WERI-Rb-1 (cell line): ENCODE measurements at regions not wholly inside any gene's neighbourhood (a gene's known extent, or its start where the extent isn't known, plus 50 kb on each side); places are given as distances from the start of the nearest gene placed in this dataset.

ENCODE experiments used
- DNase-seq: peaks from one replicate; pipeline ENCODE4 v3.0.0-alpha.2; 2020
- H3K27ac ChIP-seq: fragments of 250-450 bp; sonication (Bioruptor Pico); 2 replicates; pipeline ENCODE4 v1.5.1; 2020; ENCODE audit warnings: mild to moderate bottlenecking, moderate library complexity
- H3K27me3 ChIP-seq: fragments of 250-450 bp; sonication (Bioruptor Pico); 2 replicates; pipeline ENCODE4 v1.5.1; 2021; ENCODE audit warnings: mild to moderate bottlenecking, low read depth, moderate library complexity; ENCODE audit not compliant: insufficient read depth, severe bottlenecking
- H3K36me3 ChIP-seq: fragments of 250-450 bp; sonication (Bioruptor Pico); 2 replicates; pipeline ENCODE4 v1.5.1; 2020; ENCODE audit warnings: mild to moderate bottlenecking, moderate library complexity
- H3K4me3 ChIP-seq: 2 replicates; pipeline ENCODE4 v1.5.1; 2011; ENCODE audit warnings: low read depth, mild to moderate bottlenecking, control low read depth, low read length
- H3K9me3 ChIP-seq: fragments of 250-450 bp; sonication (Bioruptor Pico); 2 replicates; pipeline ENCODE4 v1.5.1; 2021; ENCODE audit warnings: mild to moderate bottlenecking, moderate library complexity; ENCODE audit not compliant: severe bottlenecking
- CTCF ChIP-seq: IDR thresholded peaks from 2 replicates; pipeline ENCODE4 v1.5.1; 2011; ENCODE audit warnings: low read depth, mild to moderate bottlenecking, control low read depth, inconsistent platforms, low read length

- H3K36me3 ChIP-seq = no peaks in the 10 kb centered on the region
- no peaks in the 10 kb centered on the region for H3K9me3 ChIP-seq
- no peak for TF ChIP-seq CTCF
- no peak overlapping the region for H3K4me3 ChIP-seq
- DNase-seq = no peak
- no peak overlapping the region for H3K27ac ChIP-seq
- no peaks in the 10 kb centered on the region for H3K27me3 ChIP-seq
Measured at GRCh38 chr9:90029996-90030395, 425.2 kb downstream of the GADD45G start.

GRCh38 chr9:90032296-90033027, 427.6 kb downstream of the GADD45G start:
- Histone ChIP-seq H3K9me3 (no peaks in the 10 kb centered on the region), H3K27me3 (no peaks in the 10 kb centered on the region), H3K4me3 (no peak overlapping the region), H3K27ac (no peak overlapping the region), H3K36me3 (no peaks in the 10 kb centered on the region)
- no peak for TF ChIP-seq CTCF
- no peak for DNase-seq

GRCh38 chr9:90033028-90033650, 428.3 kb downstream of the GADD45G start:
- no peak for TF ChIP-seq CTCF
- no peak overlapping the region for H3K4me3 ChIP-seq
- no peaks in the 10 kb centered on the region for H3K27me3 ChIP-seq
- H3K9me3 ChIP-seq = no peaks in the 10 kb centered on the region
- no peaks in the 10 kb centered on the region for H3K36me3 ChIP-seq
- no peak for DNase-seq
- no peak overlapping the region for H3K27ac ChIP-seq

- H3K4me3 ChIP-seq = no peak overlapping the region
- H3K27ac ChIP-seq = no peak overlapping the region
- H3K9me3 ChIP-seq = no peaks in the 10 kb centered on the region
- H3K36me3 ChIP-seq = no peaks in the 10 kb centered on the region
- H3K27me3 ChIP-seq = no peaks in the 10 kb centered on the region
- no peak for DNase-seq
- no peak for TF ChIP-seq CTCF
Measured at GRCh38 chr9:90034071-90034470, 429.3 kb downstream of the GADD45G start.

GRCh38 chr9:90035471-90035870, 430.7 kb downstream of the GADD45G start:
- TF ChIP-seq CTCF = no peak

More at GRCh38 chr9:90035471-90035870, 430.7 kb downstream of the GADD45G start:
- no peak overlapping the region for H3K4me3 ChIP-seq
- H3K27ac ChIP-seq = no peak overlapping the region
- DNase-seq = no peak
- H3K36me3 ChIP-seq = no peaks in the 10 kb centered on the region
- no peaks in the 10 kb centered on the region for H3K9me3 ChIP-seq
- H3K27me3 ChIP-seq = no peaks in the 10 kb centered on the region
